Lower lobe of right lung (tissue), 2 donors: ENCODE measurements at regions not wholly inside any gene's neighbourhood (a gene's known extent, or its start where the extent isn't known, plus 50 kb on each side); places are given as distances from the start of the nearest gene placed in this dataset.
A peak's percentile ranks its signal among the peaks of the same experiment; 100 is the strongest.

ENCODE experiments used
- ATAC-seq, 2 donors: fragments of 200-7000 bp; cut with Tn5 transposase; one replicate each; pipeline ENCODE4 v1.9.1; 2020 to 2022; ENCODE audit warnings: mild to moderate bottlenecking in 2 of 2, moderate library complexity in 2 of 2
- DNase-seq: peaks from one replicate; pipeline ENCODE4 v3.0.0-alpha.2; 2020
- H3K27ac ChIP-seq: fragments of 200-600 bp; one replicate; pipeline ENCODE4 v1.8.0; 2022
- H3K27me3 ChIP-seq: fragments of 200-600 bp; one replicate; pipeline ENCODE4 v1.8.0; 2022; ENCODE audit warnings: low read depth
- H3K36me3 ChIP-seq: fragments of 200-600 bp; one replicate; pipeline ENCODE4 v1.8.0; 2022; ENCODE audit warnings: mild to moderate bottlenecking
- H3K4me1 ChIP-seq: fragments of 200-600 bp; one replicate; pipeline ENCODE4 v1.8.0; 2022
- H3K4me3 ChIP-seq: fragments of 200-600 bp; one replicate; pipeline ENCODE4 v1.8.0; 2022; ENCODE audit warnings: mild to moderate bottlenecking
- H3K9me3 ChIP-seq: fragments of 200-600 bp; one replicate; pipeline ENCODE4 v1.8.0; 2022
- CTCF ChIP-seq: fragments of 200-600 bp; IDR thresholded peaks from one replicate; pipeline ENCODE4 v1.8.0; 2022; ENCODE audit warnings: antibody characterized with exemption, mild to moderate bottlenecking
- intact Hi-C: fragments of 100-400 bp; cut with DNase I; formaldehyde crosslinking; loops from one replicate; pipeline ENCODE4 v1.11.0; 2022
- donor health status: DM: no; HTN: yes; CAD: no; lungs with severe emphysema.

- Histone ChIP-seq H3K9me3 (no peaks in the 10 kb centered on the region), H3K27ac (no peak overlapping the region), H3K36me3 (no peaks in the 10 kb centered on the region), H3K27me3 (no peaks in the 10 kb centered on the region), H3K4me1 (peaks cover 7% of the 10 kb centered on the region), H3K4me3 (peak overlapping the region; percentile 35)
- intact Hi-C loops = no loop called here
- TF ChIP-seq CTCF = no peak
- no peak for ATAC-seq
- DNase-seq = no peak
Observed at GRCh38 chr11:122365610-122366360, 249.8 kb upstream of the BLID start.

GRCh38 chr11:122363296-122363695 is 247.3 kb upstream of the BLID start:
- ATAC-seq (no peak), DNase-seq (no peak)
- peaks cover 7% of the 10 kb centered on the region for H3K4me1 ChIP-seq
- H3K27ac ChIP-seq = no peak overlapping the region
- H3K36me3 ChIP-seq = no peaks in the 10 kb centered on the region
- no peaks in the 10 kb centered on the region for H3K9me3 ChIP-seq
- H3K27me3 ChIP-seq = no peaks in the 10 kb centered on the region
- TF ChIP-seq CTCF = no peak
- intact Hi-C loops = no loop called here
- no peak overlapping the region for H3K4me3 ChIP-seq

- Histone ChIP-seq H3K9me3 (no peaks in the 10 kb centered on the region), H3K27me3 (no peaks in the 10 kb centered on the region), H3K4me1 (peaks cover 2% of the 10 kb centered on the region), H3K36me3 (no peaks in the 10 kb centered on the region), H3K4me3 (no peak overlapping the region), H3K27ac (no peak overlapping the region)
- no peak for TF ChIP-seq CTCF
- intact Hi-C loops = no loop called here
- DNase-seq = no peak
- no peak for ATAC-seq
Observed at GRCh38 chr11:122362381-122362780, 246.4 kb upstream of the BLID start.

- H3K9me3 ChIP-seq = no peaks in the 10 kb centered on the region
- intact Hi-C loops = no loop called here
- TF ChIP-seq CTCF = peak; percentile 13
- H3K36me3 ChIP-seq = no peaks in the 10 kb centered on the region
- DNase-seq (no peak), ATAC-seq (no peak)
- H3K27me3 ChIP-seq = no peaks in the 10 kb centered on the region
- H3K4me3 ChIP-seq = no peak overlapping the region
- no peak overlapping the region for H3K27ac ChIP-seq
- no peaks in the 10 kb centered on the region for H3K4me1 ChIP-seq
Observed at GRCh38 chr11:122360875-122361274, 244.9 kb upstream of the BLID start.

GRCh38 chr11:122359081-122359571 is 243.1 kb upstream of the BLID start:
- no peak overlapping the region for H3K4me3 ChIP-seq
- no peaks in the 10 kb centered on the region for H3K36me3 ChIP-seq
- no peaks in the 10 kb centered on the region for H3K9me3 ChIP-seq
- H3K4me1 ChIP-seq = no peaks in the 10 kb centered on the region
- no peak for ATAC-seq
- no peak overlapping the region for H3K27ac ChIP-seq
- no peak for TF ChIP-seq CTCF
- intact Hi-C loops = no loop called here
- H3K27me3 ChIP-seq = no peaks in the 10 kb centered on the region
- DNase-seq = no peak
